ENCODE measurements at regions not wholly inside any gene's neighbourhood (a gene's known extent, or its start where the extent isn't known, plus 50 kb on each side); places are given as distances from the start of the nearest gene placed in this dataset.

- no peak for TF ChIP-seq EZH2 (IDR thresholded peaks at IDR 0.05; ENCODE audit: borderline replicate concordance, low read length)
- no peak for TF ChIP-seq CTCF (conservative IDR thresholded peaks at IDR 0.05 in 1 of 2, IDR thresholded peaks at IDR 0.05 in 1 of 2; ENCODE audit: extremely low read depth in 1 of 2, insufficient read depth in 1 of 2, low read depth in 1 of 2, low read length in 2 of 2)
Measured at GRCh38 chr3:135565546-135565945, 400.0 kb upstream of the PPP2R3A start.

All from mammary epithelial cell (primary cell).